IMR-90 (cell line): ENCODE measurements at regions not wholly inside any gene's neighbourhood (a gene's known extent, or its start where the extent isn't known, plus 50 kb on each side); places are given as distances from the start of the nearest gene placed in this dataset.

Experiments used
- CHD1 ChIP-seq: IDR thresholded peaks from 2 replicates; pipeline ENCODE4 v1.6.1; 2012; ENCODE audit warnings: low read depth, low read length, improper control_type of control experiment
- FOS ChIP-seq: fragments of 150-350 bp; IDR thresholded peaks from 2 replicates; pipeline ENCODE4 v1.6.1; 2016; ENCODE audit warnings: low read depth, low read length
- MAFK ChIP-seq: IDR thresholded peaks from 2 replicates; pipeline ENCODE4 v1.6.1; 2012; ENCODE audit warnings: low read depth, low read length, improper control_type of control experiment
- MXI1 ChIP-seq: IDR thresholded peaks from 2 replicates; pipeline ENCODE4 v1.6.1; 2012; ENCODE audit warnings: low read depth, mild to moderate bottlenecking, low read length, moderate library complexity, borderline replicate concordance
- POLR2A ChIP-seq: IDR thresholded peaks from 2 replicates; pipeline ENCODE4 v1.6.1; 2012; ENCODE audit warnings: mild to moderate bottlenecking, low read depth, low read length
- RAD21 ChIP-seq: IDR thresholded peaks from 2 replicates; pipeline ENCODE4 v1.6.1; 2012; ENCODE audit warnings: low read length, improper control_type of control experiment
- RCOR1 ChIP-seq: IDR thresholded peaks from 2 replicates; pipeline ENCODE4 v1.6.1; 2012; ENCODE audit warnings: mild to moderate bottlenecking, low read length, improper control_type of control experiment; ENCODE audit not compliant: insufficient replicate concordance
- SMC3 ChIP-seq: fragments of 150-350 bp; IDR thresholded peaks from 2 replicates; pipeline ENCODE4 v1.6.1; 2016; ENCODE audit warnings: low read depth, mild to moderate bottlenecking, antibody characterized with exemption, low read length, moderate library complexity
- TF ChIP-seq, protein P1 (sequence below): conservative IDR thresholded peaks from 2 replicates; pipeline ENCODE4 v1.5.1; 2012; ENCODE audit warnings: mild to moderate bottlenecking, low read depth, low read length, improper control_type of control experiment
- TF ChIP-seq, protein P2 (sequence below): fragments of 150-350 bp; IDR thresholded peaks from 2 replicates; pipeline ENCODE4 v1.6.1; 2017; ENCODE audit warnings: mild to moderate bottlenecking, antibody characterized with exemption, low read length, low read depth
- TF ChIP-seq, protein P3 (sequence below): fragments of 150-350 bp; IDR thresholded peaks from 2 replicates; pipeline ENCODE4 v1.6.1; 2016; ENCODE audit warnings: low read depth, mild to moderate bottlenecking, low read length, moderate library complexity, borderline replicate concordance

DNA sequence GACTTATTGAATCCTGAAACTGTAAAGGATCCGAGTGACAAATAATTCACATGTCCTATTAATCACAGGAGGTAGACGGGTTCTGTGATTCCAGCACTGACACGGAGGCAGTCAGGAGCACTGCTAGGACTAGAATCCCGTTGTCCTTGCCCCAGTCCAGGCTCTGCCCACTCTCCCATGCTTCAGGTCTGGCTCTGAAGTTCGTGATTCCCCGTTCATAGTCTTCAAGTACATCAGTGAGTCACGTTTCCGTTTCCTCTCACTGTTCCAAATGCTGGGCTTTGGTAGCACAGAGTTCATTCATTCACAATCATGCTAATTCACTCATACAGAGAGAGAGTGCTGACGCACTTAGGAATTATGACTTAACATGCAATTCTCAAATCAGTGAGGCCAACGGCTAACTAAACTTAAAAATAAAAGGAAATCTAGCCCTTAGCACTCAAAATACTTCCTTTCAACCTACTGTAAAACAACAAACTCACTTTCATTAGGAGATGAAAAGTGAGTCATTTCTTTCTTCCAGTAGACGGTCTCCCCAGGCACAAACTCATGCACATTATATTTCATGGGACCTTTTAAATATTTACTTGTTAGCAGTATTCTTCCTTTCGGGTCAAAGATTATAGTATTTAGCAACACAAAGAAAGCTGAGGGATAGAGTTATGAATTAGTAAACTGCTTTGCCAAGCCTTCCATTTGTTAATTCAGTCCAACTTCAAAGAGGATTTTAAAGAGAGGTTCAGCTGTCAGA, 94.0 kb upstream of the NHSL1 start:
- peak; percentile 78 for TF ChIP-seq FOS
- TF ChIP-seq, protein P1, sequence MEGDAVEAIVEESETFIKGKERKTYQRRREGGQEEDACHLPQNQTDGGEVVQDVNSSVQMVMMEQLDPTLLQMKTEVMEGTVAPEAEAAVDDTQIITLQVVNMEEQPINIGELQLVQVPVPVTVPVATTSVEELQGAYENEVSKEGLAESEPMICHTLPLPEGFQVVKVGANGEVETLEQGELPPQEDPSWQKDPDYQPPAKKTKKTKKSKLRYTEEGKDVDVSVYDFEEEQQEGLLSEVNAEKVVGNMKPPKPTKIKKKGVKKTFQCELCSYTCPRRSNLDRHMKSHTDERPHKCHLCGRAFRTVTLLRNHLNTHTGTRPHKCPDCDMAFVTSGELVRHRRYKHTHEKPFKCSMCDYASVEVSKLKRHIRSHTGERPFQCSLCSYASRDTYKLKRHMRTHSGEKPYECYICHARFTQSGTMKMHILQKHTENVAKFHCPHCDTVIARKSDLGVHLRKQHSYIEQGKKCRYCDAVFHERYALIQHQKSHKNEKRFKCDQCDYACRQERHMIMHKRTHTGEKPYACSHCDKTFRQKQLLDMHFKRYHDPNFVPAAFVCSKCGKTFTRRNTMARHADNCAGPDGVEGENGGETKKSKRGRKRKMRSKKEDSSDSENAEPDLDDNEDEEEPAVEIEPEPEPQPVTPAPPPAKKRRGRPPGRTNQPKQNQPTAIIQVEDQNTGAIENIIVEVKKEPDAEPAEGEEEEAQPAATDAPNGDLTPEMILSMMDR, result no peak
- TF ChIP-seq POLR2A, result peak; percentile 95
- TF ChIP-seq SMC3, result no peak
- TF ChIP-seq MAFK, result peak; percentile 64
- TF ChIP-seq RCOR1, result peak; percentile 23
- TF ChIP-seq RAD21, result peak; percentile 30
- peak; percentile 87 for TF ChIP-seq MXI1
- no peak for TF ChIP-seq CHD1
- TF ChIP-seq, protein P2, sequence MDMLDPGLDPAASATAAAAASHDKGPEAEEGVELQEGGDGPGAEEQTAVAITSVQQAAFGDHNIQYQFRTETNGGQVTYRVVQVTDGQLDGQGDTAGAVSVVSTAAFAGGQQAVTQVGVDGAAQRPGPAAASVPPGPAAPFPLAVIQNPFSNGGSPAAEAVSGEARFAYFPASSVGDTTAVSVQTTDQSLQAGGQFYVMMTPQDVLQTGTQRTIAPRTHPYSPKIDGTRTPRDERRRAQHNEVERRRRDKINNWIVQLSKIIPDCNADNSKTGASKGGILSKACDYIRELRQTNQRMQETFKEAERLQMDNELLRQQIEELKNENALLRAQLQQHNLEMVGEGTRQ, result no peak
- TF ChIP-seq, protein P3, sequence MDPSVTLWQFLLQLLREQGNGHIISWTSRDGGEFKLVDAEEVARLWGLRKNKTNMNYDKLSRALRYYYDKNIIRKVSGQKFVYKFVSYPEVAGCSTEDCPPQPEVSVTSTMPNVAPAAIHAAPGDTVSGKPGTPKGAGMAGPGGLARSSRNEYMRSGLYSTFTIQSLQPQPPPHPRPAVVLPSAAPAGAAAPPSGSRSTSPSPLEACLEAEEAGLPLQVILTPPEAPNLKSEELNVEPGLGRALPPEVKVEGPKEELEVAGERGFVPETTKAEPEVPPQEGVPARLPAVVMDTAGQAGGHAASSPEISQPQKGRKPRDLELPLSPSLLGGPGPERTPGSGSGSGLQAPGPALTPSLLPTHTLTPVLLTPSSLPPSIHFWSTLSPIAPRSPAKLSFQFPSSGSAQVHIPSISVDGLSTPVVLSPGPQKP, result no peak
